Hematopoietic multipotent progenitor cell treated with erythropoietin and hydrocortisone succinate and interleukin-3 and kit ligand, for 17 days (in vitro differentiated cells): ENCODE measurements at regions not wholly inside any gene's neighbourhood (a gene's known extent, or its start where the extent isn't known, plus 50 kb on each side); places are given as distances from the start of the nearest gene placed in this dataset.

ENCODE experiments used
- DNase-seq: peaks from one replicate; pipeline ENCODE4 v3.0.0-alpha.2; 2015; ENCODE audit warnings: low spot score

DNA sequence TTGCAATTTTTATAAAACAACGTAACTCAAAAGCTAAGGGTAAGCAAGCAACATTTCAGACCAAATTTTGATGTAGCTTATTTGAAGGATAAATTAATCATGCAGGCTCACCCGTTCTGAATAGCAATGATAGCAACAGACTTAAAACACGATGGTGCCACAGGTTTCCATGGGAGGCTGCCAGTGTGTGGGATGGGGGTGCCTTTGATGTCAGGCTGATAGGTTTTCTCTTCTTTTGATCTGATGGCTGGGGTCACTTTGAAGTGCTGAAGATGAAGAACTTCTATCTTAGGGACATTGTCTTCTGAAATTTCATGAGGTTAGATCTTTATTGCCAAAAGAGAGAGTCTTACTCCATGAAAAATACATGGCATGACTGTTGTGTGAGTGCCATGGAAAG lies 206.8 kb downstream of the LPIN1 start:
- DNase-seq: no peak

DNA sequence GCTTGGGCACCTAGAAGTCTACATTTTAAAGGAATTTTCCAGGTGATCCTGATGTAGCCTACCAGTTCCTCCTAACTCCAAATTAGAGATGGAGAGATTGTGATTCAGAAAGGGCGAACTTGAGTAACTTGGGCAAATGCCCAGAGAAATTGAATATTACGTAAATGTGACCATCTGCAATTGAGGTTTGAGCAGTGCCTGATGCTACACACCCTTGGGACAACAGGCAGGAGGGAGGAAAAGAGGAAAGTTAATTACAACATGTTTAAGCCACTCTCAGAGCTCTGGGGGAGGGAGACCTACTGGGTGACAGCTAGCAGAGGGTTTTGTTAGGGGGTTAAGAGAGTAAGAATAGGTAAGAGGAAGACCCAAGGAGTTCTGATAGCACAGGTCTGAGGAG lies 208.9 kb downstream of the LPIN1 start:
- no peak for DNase-seq

DNA sequence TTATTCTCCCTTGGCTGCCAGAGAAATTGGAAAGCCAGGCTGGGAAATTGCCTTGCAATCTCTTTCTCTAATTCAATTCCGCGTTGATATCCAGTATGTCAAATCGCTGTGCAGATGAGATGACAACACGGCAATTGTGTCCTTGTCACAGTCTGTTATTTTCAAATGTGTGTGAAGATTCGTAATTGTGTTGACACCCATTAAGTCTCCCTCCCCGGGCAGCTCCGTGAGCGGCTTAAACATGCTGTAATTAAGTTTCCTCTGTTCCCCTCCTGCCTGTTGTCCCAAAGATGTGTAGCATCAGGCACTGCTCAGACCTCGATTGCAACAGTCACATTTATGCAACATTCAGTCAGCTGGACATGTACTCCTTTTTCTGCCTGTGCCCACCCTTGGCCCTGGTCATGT lies 209.5 kb downstream of the LPIN1 start:
- no peak for DNase-seq

DNA sequence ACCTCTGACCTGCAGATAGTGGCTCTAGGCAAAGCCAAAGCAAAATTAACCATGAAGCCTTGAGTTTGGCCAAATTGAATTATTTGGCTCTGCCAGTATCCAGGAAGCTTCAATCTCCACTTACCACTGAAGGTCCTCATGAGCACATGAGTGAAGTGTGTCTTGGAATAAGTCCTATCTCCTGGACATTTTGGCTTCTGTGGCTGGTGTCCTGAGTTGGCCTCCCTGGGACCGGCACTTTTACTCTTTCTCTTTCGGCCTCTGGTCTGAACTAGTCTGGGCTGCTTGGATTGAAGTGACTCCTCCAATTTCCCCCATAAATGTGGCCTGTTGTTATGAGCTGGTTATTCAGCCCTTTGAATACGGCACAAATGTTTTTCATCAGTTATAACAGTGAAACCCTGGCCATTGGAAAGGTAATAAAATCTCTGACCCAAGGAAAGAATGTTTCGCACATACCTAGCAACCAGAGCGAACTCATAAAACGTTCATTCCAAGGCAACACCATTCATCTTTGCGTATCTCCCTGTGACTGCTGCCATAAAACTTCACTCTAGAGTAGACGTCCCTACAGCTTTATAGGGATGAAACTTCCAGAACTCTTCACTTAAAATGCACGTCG lies 216.4 kb downstream of the LPIN1 start:
- DNase-seq: no peak

GRCh38 chr2:11963966-11964365 lies 217.5 kb downstream of the LPIN1 start:
- DNase-seq: no peak

- peak; percentile 48 for DNase-seq
These were observed 221.6 kb downstream of the LPIN1 start for GRCh38 chr2:11967946-11968465.

GRCh38 chr2:11968521-11968920 lies 222.1 kb downstream of the LPIN1 start:
- DNase-seq: no peak

- no peak for DNase-seq
These were observed 223.3 kb downstream of the LPIN1 start for GRCh38 chr2:11969774-11970173.

DNA sequence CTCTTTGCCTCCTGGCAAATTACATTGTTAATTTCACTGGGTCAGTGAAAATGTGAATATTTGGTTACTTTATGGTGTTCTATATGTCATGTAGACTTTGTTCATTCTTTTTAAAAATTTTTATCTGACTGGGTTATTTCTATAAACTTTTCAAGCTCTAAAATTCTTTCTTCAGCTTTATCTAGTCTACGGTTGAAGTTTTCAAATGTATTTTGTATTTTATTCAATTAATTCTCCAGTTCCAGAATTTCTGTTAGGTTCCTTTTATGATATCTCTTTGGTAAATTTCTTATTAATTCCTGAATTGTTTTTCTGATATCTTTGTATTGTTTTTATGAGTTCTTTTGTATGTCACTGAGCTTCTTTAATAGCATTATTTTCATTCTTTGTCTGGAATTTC lies 228.1 kb downstream of the LPIN1 start:
- no peak for DNase-seq

DNA sequence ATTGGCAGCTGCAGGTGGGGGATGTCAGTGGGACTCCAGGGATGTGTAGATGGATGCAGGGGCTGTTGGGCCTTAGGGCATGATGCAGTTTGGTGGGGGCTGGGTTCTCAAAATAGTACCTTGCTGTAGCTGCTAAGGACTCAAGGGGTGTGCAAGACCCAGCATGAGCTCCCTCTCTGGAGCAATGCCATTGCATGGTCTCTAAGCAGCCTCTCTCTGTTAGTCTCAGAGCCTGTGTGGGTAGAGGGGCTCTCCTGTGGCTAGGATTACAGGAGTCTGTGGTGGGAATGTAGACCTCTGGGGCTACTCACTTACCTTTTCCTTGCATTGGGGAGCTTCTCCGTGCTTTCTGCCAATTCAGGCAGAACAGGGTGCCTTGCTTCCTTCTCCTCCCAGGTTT lies 228.9 kb downstream of the LPIN1 start:
- no peak for DNase-seq

GRCh38 chr2:11976073-11976472 lies 229.6 kb downstream of the LPIN1 start:
- no peak for DNase-seq

DNA sequence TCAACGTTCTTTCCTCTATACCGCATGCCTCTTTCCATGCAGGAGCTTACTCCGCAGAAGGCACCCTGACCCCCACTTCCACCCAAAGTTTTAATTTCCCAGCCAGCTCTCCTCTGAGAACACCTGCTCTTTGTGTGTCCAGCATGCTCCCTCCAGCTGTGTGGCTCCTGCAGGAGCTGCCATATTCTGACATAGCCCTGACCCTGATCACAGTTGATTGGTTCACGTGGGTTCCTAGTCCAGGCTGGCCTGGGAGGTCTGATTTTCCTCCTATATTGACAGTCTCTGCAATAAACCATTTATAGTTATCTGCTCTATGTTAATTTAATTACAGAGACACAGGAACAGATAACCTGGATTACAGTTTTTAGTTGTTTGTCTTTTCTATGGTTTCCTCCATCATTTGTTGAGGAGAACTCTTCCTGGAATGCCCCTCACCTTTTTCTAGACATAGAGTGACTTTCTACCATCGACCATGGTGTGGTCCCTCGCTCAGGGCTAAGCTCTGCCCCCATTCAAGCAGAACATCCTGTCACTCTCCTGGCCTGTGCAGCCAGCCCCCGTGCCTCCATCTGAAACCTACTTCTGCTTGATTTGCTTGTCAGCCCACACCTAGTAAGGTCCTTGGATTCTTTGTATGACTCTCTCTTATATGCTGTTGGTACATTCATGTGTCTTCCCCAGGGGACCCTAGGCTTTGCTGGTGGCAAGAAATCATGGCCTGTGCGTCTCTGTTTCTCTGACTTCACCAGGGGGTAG lies 231.5 kb downstream of the LPIN1 start:
- no peak for DNase-seq

DNA sequence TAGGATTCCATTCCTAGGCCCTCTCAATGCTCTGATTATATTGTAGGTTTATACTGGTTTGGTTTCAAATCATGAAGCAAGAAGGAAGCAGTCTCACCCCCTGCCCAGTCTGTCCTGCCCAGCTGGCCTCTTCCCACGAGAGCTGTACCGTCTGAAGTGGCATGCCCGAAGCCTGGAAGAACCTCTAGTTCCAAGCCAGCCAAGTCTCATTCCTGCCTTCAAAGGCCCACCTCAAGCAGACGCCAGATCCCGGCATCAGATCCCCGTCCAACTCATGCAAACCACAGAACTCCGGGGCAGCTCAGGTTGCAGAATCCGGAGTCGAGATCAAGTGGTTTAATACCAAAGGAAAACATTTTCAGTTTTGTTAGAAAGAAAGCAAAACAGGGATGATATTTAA lies 234.4 kb downstream of the LPIN1 start:
- no peak for DNase-seq

DNA sequence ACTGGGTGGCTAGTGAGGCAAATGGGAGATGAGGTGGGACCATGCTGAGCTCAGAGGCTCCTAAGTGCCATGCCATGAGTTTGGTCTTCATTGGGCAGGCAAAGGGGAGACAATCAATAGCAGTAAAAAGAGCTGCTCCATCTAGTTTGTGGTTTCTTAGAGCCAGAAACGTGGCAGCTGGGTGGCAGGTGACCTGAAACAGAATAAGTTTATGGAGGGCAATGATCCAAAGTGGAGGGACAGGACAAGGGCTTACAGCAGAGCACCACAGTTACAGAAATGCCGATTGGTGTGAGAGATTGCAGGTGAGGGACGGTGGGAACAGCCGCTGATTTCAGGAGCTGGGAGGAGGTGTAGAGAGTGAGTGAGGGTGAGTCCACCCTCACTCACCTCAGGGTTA lies 237.0 kb downstream of the LPIN1 start:
- no peak for DNase-seq

- no peak for DNase-seq
These were observed 237.4 kb downstream of the LPIN1 start for GRCh38 chr2:11983870-11984269.

DNA sequence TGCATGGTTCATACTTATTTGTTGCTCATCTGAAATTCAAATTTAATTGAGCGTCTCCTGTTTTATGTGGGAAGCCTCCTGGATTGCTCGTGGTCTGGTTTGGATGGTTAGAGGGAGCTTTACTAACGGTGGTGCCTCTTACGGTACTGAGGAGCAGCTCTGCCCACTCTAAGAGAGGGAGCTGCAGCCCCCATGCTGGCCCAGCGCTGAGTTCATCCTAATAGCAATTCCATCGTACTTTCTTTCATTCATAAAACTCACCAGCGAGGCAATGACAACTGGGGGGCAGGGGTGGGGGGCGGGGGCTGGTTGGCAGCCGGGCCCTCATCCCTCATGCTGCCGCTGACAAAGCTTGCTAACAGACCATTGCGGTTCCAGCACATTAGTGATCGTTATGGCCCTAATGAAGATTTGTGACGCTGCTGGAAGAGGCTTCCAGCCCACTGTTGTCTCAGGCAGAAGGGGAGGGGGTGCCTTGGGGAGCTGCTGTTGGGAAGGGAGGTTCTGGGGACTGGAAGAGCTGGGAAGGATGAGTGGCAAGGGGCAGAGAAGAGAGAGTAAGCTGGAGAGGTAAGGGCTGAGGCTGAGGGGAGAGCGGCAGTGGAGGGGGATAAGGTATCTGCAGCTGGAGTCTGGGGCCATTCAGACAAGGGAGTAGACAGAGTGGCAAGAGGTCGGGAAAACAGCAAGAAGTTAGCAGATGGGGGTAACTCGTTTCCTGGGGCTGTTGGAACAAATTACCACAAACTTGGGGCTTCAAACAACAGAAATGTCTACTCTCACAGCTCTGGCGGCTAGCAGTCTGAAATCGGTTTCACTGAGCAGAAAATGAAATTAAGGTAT lies 238.1 kb downstream of the LPIN1 start:
- DNase-seq: no peak

DNA sequence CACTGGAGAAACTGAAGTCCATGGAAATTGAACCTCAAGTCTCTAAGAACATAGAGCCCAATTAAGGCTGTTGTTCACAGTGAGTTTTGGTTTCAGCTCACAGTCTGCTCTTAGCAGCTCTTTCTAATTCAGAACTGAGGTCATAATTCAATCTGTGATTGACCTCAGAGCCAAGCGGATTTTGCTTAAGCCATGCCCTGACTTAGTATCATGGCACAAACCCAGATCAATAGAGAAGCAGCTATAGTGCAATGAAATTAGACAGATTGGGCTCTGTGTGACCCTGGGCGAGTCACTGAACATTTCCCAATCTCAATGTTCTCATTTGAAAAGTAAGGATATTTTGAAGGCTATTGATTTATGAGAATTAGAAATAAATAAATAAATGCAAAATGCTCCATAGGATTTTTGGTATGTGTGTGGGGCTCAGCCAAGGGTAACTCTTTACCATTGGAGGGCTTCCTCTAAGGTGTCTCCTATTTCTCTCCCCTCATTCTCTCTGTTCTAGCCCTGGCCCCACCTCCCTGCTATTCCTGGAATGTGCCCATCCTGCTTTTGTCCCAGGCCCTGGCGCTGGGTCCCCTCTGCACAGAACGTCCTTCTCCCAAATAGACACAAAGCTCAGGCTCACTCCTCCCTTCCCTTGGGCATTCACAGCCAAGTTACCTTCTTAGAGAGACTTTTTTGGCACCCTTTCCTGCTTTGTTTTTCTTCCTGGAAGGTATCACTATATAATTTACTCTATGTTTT lies 239.6 kb downstream of the LPIN1 start:
- no peak for DNase-seq

DNA sequence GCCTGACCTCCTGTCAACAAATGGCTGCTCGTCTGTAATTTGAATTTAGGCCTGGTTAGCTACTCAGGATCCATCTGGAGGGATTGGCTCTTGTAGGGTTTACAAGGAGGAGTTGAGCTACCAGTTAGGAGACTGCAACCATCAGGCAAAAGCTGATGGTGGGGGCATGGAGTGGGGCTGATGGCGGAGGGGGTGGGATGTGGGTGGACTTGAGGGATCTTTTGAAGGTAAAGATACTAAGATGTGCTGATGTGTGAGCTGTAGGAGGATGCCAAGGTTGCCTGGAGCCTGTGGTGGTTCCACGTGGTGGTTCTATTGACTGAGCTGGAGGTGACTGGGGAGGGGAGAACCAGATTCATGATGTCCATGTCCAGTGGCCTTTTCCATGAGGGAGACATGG lies 240.7 kb downstream of the LPIN1 start:
- no peak for DNase-seq

DNA sequence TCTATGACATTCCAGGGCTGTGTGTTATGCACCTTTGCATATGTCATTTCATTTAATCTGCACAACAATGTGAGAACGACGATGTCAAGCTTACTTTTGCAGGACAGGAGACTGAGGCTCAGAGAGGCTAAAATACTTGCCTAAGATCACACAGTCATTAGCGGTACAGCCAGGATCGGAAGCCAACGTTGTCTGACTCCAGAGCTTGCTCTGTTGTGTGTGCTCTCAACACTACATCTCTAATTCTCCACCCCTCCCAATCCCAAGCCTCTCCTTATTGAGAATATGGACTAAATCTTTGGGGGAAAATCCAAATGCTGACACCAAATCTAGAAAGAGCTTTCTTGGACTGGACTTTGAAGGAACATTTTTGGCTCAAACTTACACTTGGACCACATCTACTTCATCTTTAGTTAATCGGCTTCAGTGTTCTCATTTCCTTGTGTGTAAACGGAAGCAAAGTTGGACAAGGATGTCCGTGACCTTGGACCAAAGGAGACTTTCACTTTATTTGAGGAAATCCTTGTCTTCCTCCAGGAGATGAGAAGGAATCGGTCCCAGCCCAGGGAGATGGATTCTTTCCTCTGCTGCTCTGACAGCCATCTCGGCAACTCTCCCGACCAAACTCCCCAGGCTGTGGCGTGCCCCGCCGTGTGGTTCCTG lies 242.4 kb downstream of the LPIN1 start:
- DNase-seq: no peak

DNA sequence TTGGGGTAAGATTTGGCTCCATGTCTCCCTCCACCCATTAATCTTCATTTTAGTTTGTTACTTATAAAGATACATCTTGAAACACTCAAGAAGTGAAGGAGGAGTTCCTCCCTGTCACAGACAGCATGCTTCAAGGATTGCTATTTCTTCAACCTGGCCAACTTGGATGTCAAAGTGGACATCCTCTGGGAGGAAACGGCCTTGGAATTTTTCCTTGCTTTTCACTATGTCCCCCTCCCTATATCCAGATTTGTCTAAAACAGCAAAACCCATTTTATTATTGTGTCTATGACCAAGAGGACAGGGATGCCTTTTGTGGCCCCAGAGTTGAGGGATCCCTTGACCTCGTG lies 242.9 kb downstream of the LPIN1 start:
- DNase-seq: no peak

DNA sequence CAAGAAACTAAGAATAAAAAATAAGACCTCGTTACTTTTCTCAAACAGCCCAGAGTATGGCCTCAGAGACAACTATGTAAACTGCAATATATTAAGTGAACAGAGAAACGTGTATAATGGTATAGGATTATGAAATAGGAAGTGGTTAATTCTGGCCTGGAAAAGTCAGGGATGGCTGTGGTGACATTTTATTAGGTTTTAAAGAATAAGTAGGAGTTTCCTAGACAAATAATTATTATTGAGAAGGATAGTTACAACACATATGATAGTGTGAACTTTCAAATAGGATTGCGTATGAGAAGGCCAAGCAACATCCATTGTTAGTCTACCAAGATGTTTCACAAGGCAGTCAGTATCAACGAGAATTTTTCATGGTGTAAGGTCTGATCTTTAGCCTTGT lies 244.1 kb downstream of the LPIN1 start:
- DNase-seq: no peak

GRCh38 chr2:11993749-11994148 lies 247.3 kb downstream of the LPIN1 start:
- no peak for DNase-seq
